OCI-LY1 (cell line): ENCODE measurements at regions not wholly inside any gene's neighbourhood (a gene's known extent, or its start where the extent isn't known, plus 50 kb on each side); places are given as distances from the start of the nearest gene placed in this dataset.

Experiments
- H2AFZ ChIP-seq: fragments of 200-600 bp; sonication (generic), shearing (Covaris generic); 2 replicates; pipeline ENCODE4 v1.6.0; 2014; ENCODE audit warnings: antibody characterized with exemption, mild to moderate bottlenecking, low read length
- H3F3A ChIP-seq: fragments of 200-600 bp; sonication (generic), shearing (Covaris generic); 2 replicates; pipeline ENCODE4 v1.6.0; 2014; ENCODE audit warnings: mild to moderate bottlenecking, antibody characterized with exemption, low read length, moderate library complexity; ENCODE audit not compliant: insufficient read depth
- H3K27ac ChIP-seq: fragments of 200-600 bp; sonication (generic); 2 replicates; pipeline ENCODE4 v1.5.1; 2014; ENCODE audit warnings: low read length, mixed run types, mild to moderate bottlenecking, low read depth; ENCODE audit not compliant: poor library complexity, severe bottlenecking
- H3K27me3 ChIP-seq: fragments of 200-600 bp; sonication (generic); 2 replicates; pipeline ENCODE4 v1.6.0; 2014; ENCODE audit warnings: antibody characterized with exemption, mild to moderate bottlenecking, low read length, moderate library complexity; ENCODE audit not compliant: insufficient read depth
- H3K36me3 ChIP-seq: fragments of 200-600 bp; sonication (generic); 2 replicates; pipeline ENCODE4 v1.6.1; 2014; ENCODE audit warnings: mild to moderate bottlenecking, antibody characterized with exemption, low read length, moderate library complexity, mixed read lengths; ENCODE audit not compliant: insufficient read depth
- H3K4me1 ChIP-seq: fragments of 200-600 bp; sonication (generic); 2 replicates; pipeline ENCODE4 v1.5.1; 2014; ENCODE audit warnings: mild to moderate bottlenecking, low read length, moderate library complexity; ENCODE audit not compliant: insufficient read depth, severe bottlenecking
- H3K4me2 ChIP-seq: fragments of 200-600 bp; sonication (generic), shearing (Covaris generic); 2 replicates; pipeline ENCODE4 v1.6.1; 2014; ENCODE audit warnings: low read length
- H3K4me3 ChIP-seq: fragments of 200-600 bp; sonication (generic); 2 replicates; pipeline ENCODE4 v1.5.1; 2014; ENCODE audit warnings: low read length, low read depth, mild to moderate bottlenecking, mixed read lengths; ENCODE audit not compliant: poor library complexity, severe bottlenecking
- H3K79me2 ChIP-seq: fragments of 200-600 bp; shearing (Covaris generic); 2 replicates; pipeline ENCODE4 v1.6.1; 2016; ENCODE audit warnings: mixed run types, low read length, mixed read lengths; ENCODE audit not compliant: insufficient read depth
- H3K9ac ChIP-seq: fragments of 200-600 bp; sonication (generic), shearing (Covaris generic); 2 replicates; pipeline ENCODE4 v1.6.1; 2014; ENCODE audit warnings: mild to moderate bottlenecking, low read length, mixed read lengths
- H3K9me2 ChIP-seq: fragments of 200-600 bp; sonication (generic), shearing (Covaris generic); 2 replicates; pipeline ENCODE4 v1.6.1; 2014; ENCODE audit warnings: low read depth, mild to moderate bottlenecking, low read length, mixed read lengths
- H3K9me3 ChIP-seq: fragments of 200-600 bp; shearing (Covaris generic); 2 replicates; pipeline ENCODE4 v1.6.1; 2014; ENCODE audit warnings: low read length, mixed read lengths
- H4K20me1 ChIP-seq: fragments of 200-600 bp; sonication (generic), shearing (Covaris generic); 2 replicates; pipeline ENCODE4 v1.6.0; 2016; ENCODE audit warnings: mild to moderate bottlenecking, low read length; ENCODE audit not compliant: insufficient read depth
- CTCF ChIP-seq: fragments of 200-600 bp; sonication (generic), shearing (Covaris generic); IDR thresholded peaks from 2 replicates; pipeline ENCODE4 v1.5.1; 2017; ENCODE audit warnings: mild to moderate bottlenecking, antibody characterized with exemption, low read length, moderate library complexity, mixed read lengths
- EZH2 ChIP-seq: fragments of 200-600 bp; sonication (generic), shearing (Covaris generic); IDR thresholded peaks from 2 replicates; pipeline ENCODE4 v1.8.0; 2017; ENCODE audit warnings: borderline replicate concordance, mixed run types, mild to moderate bottlenecking, antibody characterized with exemption, low read length, moderate library complexity, mixed read lengths

- Histone ChIP-seq H3K4me1 (no peaks in the 10 kb centered on the region), H3K9me3 (no peaks in the 10 kb centered on the region), H3K4me3 (no peak overlapping the region), H3K36me3 (no peaks in the 10 kb centered on the region), H3K27ac (no peak overlapping the region), H3K79me2 (no peaks in the 10 kb centered on the region), H3K9me2 (no peaks in the 10 kb centered on the region), H4K20me1 (no peaks in the 10 kb centered on the region), H2AFZ (no peak overlapping the region), H3K4me2 (no peak overlapping the region), H3K9ac (no peak overlapping the region), H3K27me3 (no peaks in the 10 kb centered on the region), H3F3A (no peaks in the 10 kb centered on the region)
- TF ChIP-seq EZH2 (no peak), CTCF (no peak)
Measured at GRCh38 chr2:187686416-187687024, 132.3 kb upstream of the TFPI start.

- Histone ChIP-seq H3K4me2 (no peak overlapping the region), H3K27ac (no peak overlapping the region), H3K4me3 (no peak overlapping the region), H2AFZ (no peak overlapping the region), H3K36me3 (no peaks in the 10 kb centered on the region), H3K79me2 (no peaks in the 10 kb centered on the region), H4K20me1 (no peaks in the 10 kb centered on the region), H3K4me1 (no peaks in the 10 kb centered on the region), H3F3A (no peaks in the 10 kb centered on the region), H3K9ac (no peak overlapping the region), H3K27me3 (no peaks in the 10 kb centered on the region), H3K9me2 (no peaks in the 10 kb centered on the region; the same call in 1 of the 2 replicates), H3K9me3 (no peaks in the 10 kb centered on the region)
- TF ChIP-seq CTCF (no peak), EZH2 (no peak)
Measured at GRCh38 chr2:187687585-187687984, 133.3 kb upstream of the TFPI start.

GRCh38 chr2:187689372-187689771, 135.1 kb upstream of the TFPI start:
- H3K79me2 ChIP-seq = no peaks in the 10 kb centered on the region
- H3K9ac ChIP-seq = no peak overlapping the region
- H4K20me1 ChIP-seq = no peaks in the 10 kb centered on the region
- H3K27ac ChIP-seq = no peak overlapping the region
- no peak for TF ChIP-seq EZH2
- TF ChIP-seq CTCF = no peak
- no peak overlapping the region for H3K4me2 ChIP-seq
- no peaks in the 10 kb centered on the region for H3K27me3 ChIP-seq
- no peaks in the 10 kb centered on the region for H3K36me3 ChIP-seq
- H3K4me3 ChIP-seq = no peak overlapping the region
- H3K4me1 ChIP-seq = no peaks in the 10 kb centered on the region
- no peaks in the 10 kb centered on the region for H3K9me3 ChIP-seq
- no peak overlapping the region for H2AFZ ChIP-seq
- no peaks in the 10 kb centered on the region; the same call in 1 of the 2 replicates for H3K9me2 ChIP-seq
- H3F3A ChIP-seq = no peaks in the 10 kb centered on the region
